ENCODE measurements at regions not wholly inside any gene's neighbourhood (a gene's known extent, or its start where the extent isn't known, plus 50 kb on each side); places are given as distances from the start of the nearest gene placed in this dataset.
"Not testable (repeated sequence)": the region's sequence is repeated elsewhere in the genome, so short reads cannot be mapped to it uniquely, and the experiment has no call there.

GRCh38 chr17:27944546-27945332, 51.6 kb upstream of the LYRM9 start:
- DNase-seq: no peak

- no peak for DNase-seq
These were observed 52.1 kb upstream of the LYRM9 start for GRCh38 chr17:27945333-27945616.

GRCh38 chr17:27945953-27946352, 52.8 kb upstream of the LYRM9 start:
- no peak for DNase-seq

- no peak for DNase-seq
These were observed 53.3 kb upstream of the LYRM9 start for GRCh38 chr17:27946513-27946912.

- no peak for DNase-seq
These were observed 53.8 kb upstream of the LYRM9 start for GRCh38 chr17:27947005-27947406.

GRCh38 chr17:27949304-27949703, 56.1 kb upstream of the LYRM9 start:
- no peak for DNase-seq

- not testable (repeated sequence) for DNase-seq
These were observed 57.1 kb upstream of the LYRM9 start for GRCh38 chr17:27950225-27950624.

- no peak for DNase-seq
These were observed 57.8 kb upstream of the LYRM9 start for GRCh38 chr17:27950995-27951394.

- no peak for DNase-seq
These were observed 58.7 kb upstream of the LYRM9 start for GRCh38 chr17:27951872-27952271.

GRCh38 chr17:27952366-27952765, 59.2 kb upstream of the LYRM9 start:
- DNase-seq: no peak

- DNase-seq: no peak
These were observed 61.7 kb upstream of the LYRM9 start for GRCh38 chr17:27954548-27955495.

- peak; percentile 28 for DNase-seq
These were observed 63.7 kb upstream of the LYRM9 start for GRCh38 chr17:27956601-27957445.

- not testable (repeated sequence) for DNase-seq
These were observed 64.3 kb upstream of the LYRM9 start for GRCh38 chr17:27957446-27957793.

- no peak for DNase-seq
These were observed 65.7 kb upstream of the LYRM9 start for GRCh38 chr17:27958708-27959381.

- no peak for DNase-seq
These were observed 66.2 kb upstream of the LYRM9 start for GRCh38 chr17:27959382-27959709.

GRCh38 chr17:27960183-27960849, 67.2 kb upstream of the LYRM9 start:
- no peak for DNase-seq

- not testable (repeated sequence) for DNase-seq
These were observed 69.4 kb upstream of the LYRM9 start for GRCh38 chr17:27962581-27962980.

GRCh38 chr17:27965224-27965623, 72.1 kb upstream of the LYRM9 start:
- no peak for DNase-seq

- no peak for DNase-seq
These were observed 74.2 kb upstream of the NLK start for GRCh38 chr17:27968206-27968732.

- DNase-seq: no peak
These were observed 71.9 kb upstream of the NLK start for GRCh38 chr17:27970587-27970986.

GRCh38 chr17:27973258-27974044, 69.0 kb upstream of the NLK start:
- no peak for DNase-seq

Measured in NCI-H226 (cell line).